ENCODE measurements at regions not wholly inside any gene's neighbourhood (a gene's known extent, or its start where the extent isn't known, plus 50 kb on each side); places are given as distances from the start of the nearest gene placed in this dataset.

GRCh38 chr12:13764748-13765147, 216.7 kb downstream of the GRIN2B start:
- TF ChIP-seq, protein P1, sequence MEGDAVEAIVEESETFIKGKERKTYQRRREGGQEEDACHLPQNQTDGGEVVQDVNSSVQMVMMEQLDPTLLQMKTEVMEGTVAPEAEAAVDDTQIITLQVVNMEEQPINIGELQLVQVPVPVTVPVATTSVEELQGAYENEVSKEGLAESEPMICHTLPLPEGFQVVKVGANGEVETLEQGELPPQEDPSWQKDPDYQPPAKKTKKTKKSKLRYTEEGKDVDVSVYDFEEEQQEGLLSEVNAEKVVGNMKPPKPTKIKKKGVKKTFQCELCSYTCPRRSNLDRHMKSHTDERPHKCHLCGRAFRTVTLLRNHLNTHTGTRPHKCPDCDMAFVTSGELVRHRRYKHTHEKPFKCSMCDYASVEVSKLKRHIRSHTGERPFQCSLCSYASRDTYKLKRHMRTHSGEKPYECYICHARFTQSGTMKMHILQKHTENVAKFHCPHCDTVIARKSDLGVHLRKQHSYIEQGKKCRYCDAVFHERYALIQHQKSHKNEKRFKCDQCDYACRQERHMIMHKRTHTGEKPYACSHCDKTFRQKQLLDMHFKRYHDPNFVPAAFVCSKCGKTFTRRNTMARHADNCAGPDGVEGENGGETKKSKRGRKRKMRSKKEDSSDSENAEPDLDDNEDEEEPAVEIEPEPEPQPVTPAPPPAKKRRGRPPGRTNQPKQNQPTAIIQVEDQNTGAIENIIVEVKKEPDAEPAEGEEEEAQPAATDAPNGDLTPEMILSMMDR (IDR thresholded peaks at IDR 0.05), result no peak
- TF ChIP-seq POLR2AphosphoS5 (IDR thresholded peaks at IDR 0.05; ENCODE audit: low read depth, low read length) (no peak), SIN3A (IDR thresholded peaks at IDR 0.05; ENCODE audit: borderline replicate concordance, insufficient read depth, low read depth, low read length) (no peak)

Data from Panc1 (cell line).